ENCODE measurements at regions not wholly inside any gene's neighbourhood (a gene's known extent, or its start where the extent isn't known, plus 50 kb on each side); places are given as distances from the start of the nearest gene placed in this dataset.

DNA sequence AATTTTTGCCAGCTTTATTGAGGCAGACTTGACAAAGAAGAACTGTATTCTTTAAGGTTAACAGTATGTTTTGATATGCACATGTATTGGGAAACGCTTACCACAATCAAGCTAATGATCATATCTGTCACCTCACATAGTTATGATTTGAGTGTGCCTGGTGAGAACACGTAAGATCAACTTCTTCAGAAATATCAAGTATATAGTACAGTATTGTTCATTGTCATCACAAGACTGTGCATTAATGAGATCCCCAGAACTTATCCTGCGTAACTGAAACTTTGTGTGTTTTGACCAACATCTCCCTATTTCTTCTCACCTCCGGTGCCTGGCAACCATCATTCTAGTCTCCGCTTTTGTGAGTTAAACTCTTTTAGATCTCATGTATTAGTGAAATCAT lies 756.4 kb upstream of the EEF2KMT start (continued):
- TF ChIP-seq, protein P1, sequence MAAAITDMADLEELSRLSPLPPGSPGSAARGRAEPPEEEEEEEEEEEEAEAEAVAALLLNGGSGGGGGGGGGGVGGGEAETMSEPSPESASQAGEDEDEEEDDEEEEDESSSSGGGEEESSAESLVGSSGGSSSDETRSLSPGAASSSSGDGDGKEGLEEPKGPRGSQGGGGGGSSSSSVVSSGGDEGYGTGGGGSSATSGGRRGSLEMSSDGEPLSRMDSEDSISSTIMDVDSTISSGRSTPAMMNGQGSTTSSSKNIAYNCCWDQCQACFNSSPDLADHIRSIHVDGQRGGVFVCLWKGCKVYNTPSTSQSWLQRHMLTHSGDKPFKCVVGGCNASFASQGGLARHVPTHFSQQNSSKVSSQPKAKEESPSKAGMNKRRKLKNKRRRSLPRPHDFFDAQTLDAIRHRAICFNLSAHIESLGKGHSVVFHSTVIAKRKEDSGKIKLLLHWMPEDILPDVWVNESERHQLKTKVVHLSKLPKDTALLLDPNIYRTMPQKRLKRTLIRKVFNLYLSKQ (tag by site-specific recombination; IDR thresholded peaks at IDR 0.05; ENCODE audit: borderline replicate concordance) = no peak
- no peak for TF ChIP-seq ZNF571 (tag by site-specific recombination; IDR thresholded peaks at IDR 0.05)

DNA sequence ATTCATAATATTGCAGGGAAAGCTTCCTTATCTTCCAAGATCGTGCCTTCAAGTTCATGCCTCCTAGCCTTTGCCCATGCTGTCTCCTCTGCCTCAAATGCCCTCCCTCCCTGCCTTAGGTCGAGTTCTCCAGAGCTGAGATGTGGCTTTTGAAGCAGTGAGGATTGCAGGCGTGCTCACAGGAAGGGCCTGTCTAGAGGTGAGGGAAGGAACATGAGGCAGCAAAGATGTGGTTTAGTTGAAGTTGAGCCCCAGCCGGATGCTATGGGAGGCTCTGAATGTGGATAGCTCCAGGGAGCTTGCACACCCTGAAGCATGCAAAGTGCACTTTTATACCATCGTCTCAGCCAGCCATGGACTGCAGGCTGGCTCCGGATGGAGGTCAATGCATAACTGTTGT lies 754.6 kb upstream of the EEF2KMT start:
- Histone ChIP-seq H3K27ac (ENCODE audit: extremely low read depth, low read depth, low read length) (no peak overlapping the region), H3K9me3 (ENCODE audit: control insufficient read depth, insufficient read depth, low read depth, low read length) (no peaks in the 10 kb centered on the region), H3K4me1 (ENCODE audit: control insufficient read depth, insufficient read depth, low read length) (no peaks in the 10 kb centered on the region), H3K4me3 (ENCODE audit: low read depth, low read length) (no peak overlapping the region), H3K36me3 (ENCODE audit: control insufficient read depth in 2 of 2, insufficient read depth in 1 of 2, low read length in 2 of 2) (no peaks in the 10 kb centered on the region)
- ChIA-PET POLR2A (no interaction called here), CTCF (no interaction called here)
- TF ChIP-seq ZNF530 (tag by site-specific recombination; IDR thresholded peaks at IDR 0.05; ENCODE audit: low read depth) = no peak
- TF ChIP-seq, protein P2, sequence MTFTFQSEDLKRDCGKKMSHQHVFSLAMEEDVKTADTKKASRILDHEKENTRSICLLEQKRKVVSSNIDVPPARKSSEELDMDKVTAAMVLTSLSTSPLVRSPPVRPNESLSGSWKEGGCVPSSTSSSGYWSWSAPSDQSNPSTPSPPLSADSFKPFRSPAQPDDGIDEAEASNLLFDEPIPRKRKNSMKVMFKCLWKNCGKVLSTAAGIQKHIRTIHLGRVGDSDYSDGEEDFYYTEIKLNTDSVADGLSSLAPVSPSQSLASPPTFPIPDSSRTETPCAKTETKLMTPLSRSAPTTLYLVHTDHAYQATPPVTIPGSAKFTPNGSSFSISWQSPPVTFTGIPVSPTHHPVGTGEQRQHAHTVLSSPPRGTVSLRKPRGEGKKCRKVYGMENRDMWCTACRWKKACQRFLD (tag by site-specific recombination; IDR thresholded peaks at IDR 0.05) = no peak
- TF ChIP-seq, protein P3, sequence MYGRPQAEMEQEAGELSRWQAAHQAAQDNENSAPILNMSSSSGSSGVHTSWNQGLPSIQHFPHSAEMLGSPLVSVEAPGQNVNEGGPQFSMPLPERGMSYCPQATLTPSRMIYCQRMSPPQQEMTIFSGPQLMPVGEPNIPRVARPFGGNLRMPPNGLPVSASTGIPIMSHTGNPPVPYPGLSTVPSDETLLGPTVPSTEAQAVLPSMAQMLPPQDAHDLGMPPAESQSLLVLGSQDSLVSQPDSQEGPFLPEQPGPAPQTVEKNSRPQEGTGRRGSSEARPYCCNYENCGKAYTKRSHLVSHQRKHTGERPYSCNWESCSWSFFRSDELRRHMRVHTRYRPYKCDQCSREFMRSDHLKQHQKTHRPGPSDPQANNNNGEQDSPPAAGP (tag by site-specific recombination; IDR thresholded peaks at IDR 0.05) = no peak
- TF ChIP-seq, protein P4, sequence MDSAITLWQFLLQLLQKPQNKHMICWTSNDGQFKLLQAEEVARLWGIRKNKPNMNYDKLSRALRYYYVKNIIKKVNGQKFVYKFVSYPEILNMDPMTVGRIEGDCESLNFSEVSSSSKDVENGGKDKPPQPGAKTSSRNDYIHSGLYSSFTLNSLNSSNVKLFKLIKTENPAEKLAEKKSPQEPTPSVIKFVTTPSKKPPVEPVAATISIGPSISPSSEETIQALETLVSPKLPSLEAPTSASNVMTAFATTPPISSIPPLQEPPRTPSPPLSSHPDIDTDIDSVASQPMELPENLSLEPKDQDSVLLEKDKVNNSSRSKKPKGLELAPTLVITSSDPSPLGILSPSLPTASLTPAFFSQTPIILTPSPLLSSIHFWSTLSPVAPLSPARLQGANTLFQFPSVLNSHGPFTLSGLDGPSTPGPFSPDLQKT (IDR thresholded peaks at IDR 0.05; ENCODE audit: borderline replicate concordance, low read depth, low read length) = no peak
- TF ChIP-seq ZNF112 (tag by site-specific recombination; IDR thresholded peaks at IDR 0.05) = no peak
- TF ChIP-seq, protein P5, sequence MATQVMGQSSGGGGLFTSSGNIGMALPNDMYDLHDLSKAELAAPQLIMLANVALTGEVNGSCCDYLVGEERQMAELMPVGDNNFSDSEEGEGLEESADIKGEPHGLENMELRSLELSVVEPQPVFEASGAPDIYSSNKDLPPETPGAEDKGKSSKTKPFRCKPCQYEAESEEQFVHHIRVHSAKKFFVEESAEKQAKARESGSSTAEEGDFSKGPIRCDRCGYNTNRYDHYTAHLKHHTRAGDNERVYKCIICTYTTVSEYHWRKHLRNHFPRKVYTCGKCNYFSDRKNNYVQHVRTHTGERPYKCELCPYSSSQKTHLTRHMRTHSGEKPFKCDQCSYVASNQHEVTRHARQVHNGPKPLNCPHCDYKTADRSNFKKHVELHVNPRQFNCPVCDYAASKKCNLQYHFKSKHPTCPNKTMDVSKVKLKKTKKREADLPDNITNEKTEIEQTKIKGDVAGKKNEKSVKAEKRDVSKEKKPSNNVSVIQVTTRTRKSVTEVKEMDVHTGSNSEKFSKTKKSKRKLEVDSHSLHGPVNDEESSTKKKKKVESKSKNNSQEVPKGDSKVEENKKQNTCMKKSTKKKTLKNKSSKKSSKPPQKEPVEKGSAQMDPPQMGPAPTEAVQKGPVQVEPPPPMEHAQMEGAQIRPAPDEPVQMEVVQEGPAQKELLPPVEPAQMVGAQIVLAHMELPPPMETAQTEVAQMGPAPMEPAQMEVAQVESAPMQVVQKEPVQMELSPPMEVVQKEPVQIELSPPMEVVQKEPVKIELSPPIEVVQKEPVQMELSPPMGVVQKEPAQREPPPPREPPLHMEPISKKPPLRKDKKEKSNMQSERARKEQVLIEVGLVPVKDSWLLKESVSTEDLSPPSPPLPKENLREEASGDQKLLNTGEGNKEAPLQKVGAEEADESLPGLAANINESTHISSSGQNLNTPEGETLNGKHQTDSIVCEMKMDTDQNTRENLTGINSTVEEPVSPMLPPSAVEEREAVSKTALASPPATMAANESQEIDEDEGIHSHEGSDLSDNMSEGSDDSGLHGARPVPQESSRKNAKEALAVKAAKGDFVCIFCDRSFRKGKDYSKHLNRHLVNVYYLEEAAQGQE (tag by site-specific recombination; IDR thresholded peaks at IDR 0.05) = no peak
- TF ChIP-seq ZBTB7A (tag by site-specific recombination; IDR thresholded peaks at IDR 0.05; ENCODE audit: low read depth) = no peak
- TF ChIP-seq, protein P6, sequence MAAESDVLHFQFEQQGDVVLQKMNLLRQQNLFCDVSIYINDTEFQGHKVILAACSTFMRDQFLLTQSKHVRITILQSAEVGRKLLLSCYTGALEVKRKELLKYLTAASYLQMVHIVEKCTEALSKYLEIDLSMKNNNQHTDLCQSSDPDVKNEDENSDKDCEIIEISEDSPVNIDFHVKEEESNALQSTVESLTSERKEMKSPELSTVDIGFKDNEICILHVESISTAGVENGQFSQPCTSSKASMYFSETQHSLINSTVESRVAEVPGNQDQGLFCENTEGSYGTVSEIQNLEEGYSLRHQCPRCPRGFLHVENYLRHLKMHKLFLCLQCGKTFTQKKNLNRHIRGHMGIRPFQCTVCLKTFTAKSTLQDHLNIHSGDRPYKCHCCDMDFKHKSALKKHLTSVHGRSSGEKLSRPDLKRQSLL (tag by site-specific recombination; IDR thresholded peaks at IDR 0.05) = no peak
- no peak for TF ChIP-seq ZNF76 (tag by site-specific recombination; IDR thresholded peaks at IDR 0.05; ENCODE audit: borderline replicate concordance, low read depth)
- no peak for TF ChIP-seq ZNF514 (tag by site-specific recombination; IDR thresholded peaks at IDR 0.05)
- TF ChIP-seq, protein P7, sequence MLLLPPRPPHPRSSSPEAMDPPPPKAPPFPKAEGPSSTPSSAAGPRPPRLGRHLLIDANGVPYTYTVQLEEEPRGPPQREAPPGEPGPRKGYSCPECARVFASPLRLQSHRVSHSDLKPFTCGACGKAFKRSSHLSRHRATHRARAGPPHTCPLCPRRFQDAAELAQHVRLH (tag by site-specific recombination; IDR thresholded peaks at IDR 0.05) = no peak
- no peak for TF ChIP-seq ZNF311 (tag by site-specific recombination; IDR thresholded peaks at IDR 0.05; ENCODE audit: borderline replicate concordance)
- TF ChIP-seq ZNF16 (tag by site-specific recombination; IDR thresholded peaks at IDR 0.05; ENCODE audit: low read depth) = no peak
- no peak for TF ChIP-seq SP3 (tag by site-specific recombination; IDR thresholded peaks at IDR 0.05)
- no peak for TF ChIP-seq ZNF2 (tag by site-specific recombination; IDR thresholded peaks at IDR 0.05)
- TF ChIP-seq, protein P8, sequence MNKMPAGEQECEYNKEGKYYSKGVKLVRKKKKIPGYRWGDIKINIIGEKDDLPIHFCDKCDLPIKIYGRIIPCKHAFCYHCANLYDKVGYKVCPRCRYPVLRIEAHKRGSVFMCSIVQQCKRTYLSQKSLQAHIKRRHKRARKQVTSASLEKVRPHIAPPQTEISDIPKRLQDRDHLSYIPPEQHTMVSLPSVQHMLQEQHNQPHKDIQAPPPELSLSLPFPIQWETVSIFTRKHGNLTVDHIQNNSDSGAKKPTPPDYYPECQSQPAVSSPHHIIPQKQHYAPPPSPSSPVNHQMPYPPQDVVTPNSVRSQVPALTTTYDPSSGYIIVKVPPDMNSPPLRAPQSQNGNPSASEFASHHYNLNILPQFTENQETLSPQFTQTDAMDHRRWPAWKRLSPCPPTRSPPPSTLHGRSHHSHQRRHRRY (tag by site-specific recombination; IDR thresholded peaks at IDR 0.05) = no peak
- TF ChIP-seq GLI4 (tag by site-specific recombination; IDR thresholded peaks at IDR 0.05) = no peak
- TF ChIP-seq ZNF664 (tag by site-specific recombination; IDR thresholded peaks at IDR 0.05) = no peak
- no peak for TF ChIP-seq FEZF1 (tag by site-specific recombination; IDR thresholded peaks at IDR 0.05)

Measured in HEK293 (cell line).